Tibial nerve (tissue), 4 donors: ENCODE measurements at regions not wholly inside any gene's neighbourhood (a gene's known extent, or its start where the extent isn't known, plus 50 kb on each side); places are given as distances from the start of the nearest gene placed in this dataset.

Experiments
- DNase-seq, 2 donors: peaks; one replicate each; pipeline ENCODE4 v3.0.0-alpha.2; 2019; ENCODE audit warnings: low spot score in 2 of 2
- H3K27ac ChIP-seq, 4 donors: fragments of 200-600 bp; sonication (generic) in 3 of 4; one replicate each; pipeline ENCODE4 v1.5.1; 2017 to 2019; ENCODE audit warnings: mild to moderate bottlenecking in 1 of 4
- H3K27me3 ChIP-seq, 2 donors: fragments of 200-600 bp; sonication (generic) in 1 of 2; one replicate each; pipeline versions ENCODE4 v1.5.1 to v1.6.0; 2017 to 2019
- H3K36me3 ChIP-seq, 3 donors: fragments of 200-600 bp; sonication (generic); one replicate each; pipeline ENCODE4 v1.5.1; 2018 to 2019
- H3K4me1 ChIP-seq, 4 donors: fragments of 200-600 bp; sonication (generic) in 3 of 4; one replicate each; pipeline ENCODE4 v1.5.1; 2017 to 2019
- H3K4me3 ChIP-seq, 4 donors: fragments of 200-600 bp; sonication (generic) in 3 of 4; one replicate each; pipeline ENCODE4 v1.5.1; 2017 to 2019; ENCODE audit warnings: mild to moderate bottlenecking in 1 of 4, moderate library complexity in 1 of 4
- H3K9me3 ChIP-seq, 4 donors: fragments of 200-600 bp; sonication (generic) in 3 of 4; one replicate each; pipeline ENCODE4 v1.5.1; 2017 to 2019
- EP300 ChIP-seq, 2 donors: sonication (generic); formaldehyde crosslinking; IDR thresholded peaks; one replicate each; pipeline ENCODE4 v1.6.1; 2017; ENCODE audit warnings: antibody characterized with exemption in 2 of 2, mild to moderate bottlenecking in 1 of 2
- POLR2A ChIP-seq, 2 donors: fragments of 450-650 bp; IDR thresholded peaks; one replicate each; pipeline ENCODE4 v1.6.1; 2017; ENCODE audit warnings: antibody characterized with exemption in 2 of 2, mild to moderate bottlenecking in 2 of 2, moderate library complexity in 2 of 2
- WGBS, 2 donors: methylation state at CpG; one replicate each; pipeline ENCODE4 v1.1.5; 2018; 5-methylcytosine and 5-hydroxymethylcytosine counted together
- TF ChIP-seq, protein P1 (sequence below), 5 experiments: fragments of 200-600 bp in 3 of 5; fragments of 450-650 bp in 2 of 5; sonication (generic) in 3 of 5; IDR thresholded peaks; one replicate each; pipeline ENCODE4 v1.5.1; 2016 to 2019; ENCODE audit warnings: antibody characterized with exemption in 5 of 5, mild to moderate bottlenecking in 3 of 5, moderate library complexity in 2 of 5

DNA sequence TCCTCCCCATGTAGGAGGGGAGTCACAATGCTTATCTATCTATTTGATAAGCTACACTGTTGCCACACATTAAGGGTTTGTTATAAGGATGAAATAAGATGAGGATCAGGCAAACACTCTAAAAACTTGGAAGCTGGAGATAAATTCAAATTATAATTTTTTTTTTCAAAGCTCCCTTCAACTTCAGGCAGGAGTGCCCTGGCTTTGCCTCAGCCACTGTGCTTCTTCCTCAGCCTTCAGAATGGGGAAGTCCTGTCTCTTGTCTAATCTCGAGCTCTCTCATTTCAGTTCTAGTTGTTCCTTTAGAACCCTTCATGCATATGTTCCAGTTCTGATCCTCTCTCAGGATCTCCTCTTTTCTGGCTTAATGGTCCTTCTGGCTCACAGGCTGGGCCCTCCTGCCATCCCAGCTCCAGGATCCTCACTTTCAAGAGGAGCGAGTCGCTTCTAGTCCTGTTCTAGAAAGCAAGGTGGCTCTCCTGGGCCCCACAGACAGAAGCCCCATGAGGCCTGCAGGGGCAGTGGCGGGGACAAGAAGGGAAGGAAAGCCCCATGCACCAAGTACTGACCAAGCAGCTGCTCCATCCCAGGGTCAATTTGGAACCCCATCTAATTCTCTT, 164.3 kb downstream of the VEGFA start:
- no peak overlapping the region for H3K4me3 ChIP-seq
- no peak overlapping the region for H3K27ac ChIP-seq

DNA sequence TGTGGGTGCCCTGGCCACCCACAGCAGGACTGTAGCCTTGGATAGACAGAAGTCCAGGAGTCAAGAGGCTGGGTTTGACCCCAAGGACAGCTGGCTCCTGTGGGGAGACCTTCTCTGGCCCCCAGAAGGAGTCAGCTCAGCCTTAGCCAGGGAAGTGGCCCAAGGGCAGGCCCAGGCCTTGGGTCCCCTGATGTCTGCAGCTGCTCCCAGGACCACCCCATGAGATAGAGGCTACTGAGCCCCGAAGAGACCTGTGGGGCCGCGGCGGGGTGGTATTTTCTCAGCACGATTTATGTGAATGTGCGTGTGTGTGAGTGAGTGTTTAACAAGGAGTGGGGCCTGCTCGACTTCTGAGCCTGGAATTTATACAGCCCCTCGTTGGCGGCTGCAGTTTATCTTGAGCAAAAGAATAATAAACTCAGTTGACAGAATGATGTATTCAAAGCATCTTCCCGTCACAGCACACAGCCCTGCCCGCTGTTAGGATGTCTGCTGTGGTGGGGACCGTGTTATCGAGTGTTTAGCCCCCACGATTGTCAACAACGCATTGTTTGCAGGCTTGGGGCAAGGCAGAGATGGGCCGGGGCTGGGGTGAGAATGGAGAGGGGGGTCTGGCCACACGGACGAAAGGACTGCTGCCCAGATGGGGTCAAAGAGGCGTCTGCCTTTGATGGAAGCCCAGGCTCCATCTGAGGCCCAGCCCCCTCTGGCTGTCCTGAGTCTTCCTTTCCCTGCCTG, 163.3 kb downstream of the VEGFA start:
- Histone ChIP-seq H3K9me3 (no peaks in the 10 kb centered on the region), H3K27me3 (no peaks in the 10 kb centered on the region), H3K4me1 (no peaks in the 10 kb centered on the region), H3K27ac (no peak overlapping the region), H3K4me3 (no peak overlapping the region), H3K36me3 (no peaks in the 10 kb centered on the region)
- no peak for DNase-seq
- 53 to 57% methylated on average over 19 of the region's 19 CpGs for WGBS, 2 donors
- TF ChIP-seq, protein P1, sequence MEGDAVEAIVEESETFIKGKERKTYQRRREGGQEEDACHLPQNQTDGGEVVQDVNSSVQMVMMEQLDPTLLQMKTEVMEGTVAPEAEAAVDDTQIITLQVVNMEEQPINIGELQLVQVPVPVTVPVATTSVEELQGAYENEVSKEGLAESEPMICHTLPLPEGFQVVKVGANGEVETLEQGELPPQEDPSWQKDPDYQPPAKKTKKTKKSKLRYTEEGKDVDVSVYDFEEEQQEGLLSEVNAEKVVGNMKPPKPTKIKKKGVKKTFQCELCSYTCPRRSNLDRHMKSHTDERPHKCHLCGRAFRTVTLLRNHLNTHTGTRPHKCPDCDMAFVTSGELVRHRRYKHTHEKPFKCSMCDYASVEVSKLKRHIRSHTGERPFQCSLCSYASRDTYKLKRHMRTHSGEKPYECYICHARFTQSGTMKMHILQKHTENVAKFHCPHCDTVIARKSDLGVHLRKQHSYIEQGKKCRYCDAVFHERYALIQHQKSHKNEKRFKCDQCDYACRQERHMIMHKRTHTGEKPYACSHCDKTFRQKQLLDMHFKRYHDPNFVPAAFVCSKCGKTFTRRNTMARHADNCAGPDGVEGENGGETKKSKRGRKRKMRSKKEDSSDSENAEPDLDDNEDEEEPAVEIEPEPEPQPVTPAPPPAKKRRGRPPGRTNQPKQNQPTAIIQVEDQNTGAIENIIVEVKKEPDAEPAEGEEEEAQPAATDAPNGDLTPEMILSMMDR (IDR thresholded peaks at IDR 0.05) = no peak
- TF ChIP-seq EP300 (IDR thresholded peaks at IDR 0.05) (no peak), POLR2A (IDR thresholded peaks at IDR 0.05) (no peak)

More for the DNA sequence above, 164.3 kb downstream of the VEGFA start:
- Histone ChIP-seq H3K36me3 (no peaks in the 10 kb centered on the region), H3K4me1 (no peaks in the 10 kb centered on the region), H3K27me3 (no peaks in the 10 kb centered on the region), H3K9me3 (no peaks in the 10 kb centered on the region)
- WGBS, 2 donors = 95 to 96% methylated on average over 4 of the region's 4 CpGs
- DNase-seq = no peak
- TF ChIP-seq, protein P1 (IDR thresholded peaks at IDR 0.05) = no peak
- TF ChIP-seq POLR2A (IDR thresholded peaks at IDR 0.05) (no peak), EP300 (IDR thresholded peaks at IDR 0.05) (no peak)

- Histone ChIP-seq H3K27ac (no peak overlapping the region), H3K4me3 (no peak overlapping the region), H3K4me1 (no peaks in the 10 kb centered on the region), H3K36me3 (no peaks in the 10 kb centered on the region), H3K27me3 (no peaks in the 10 kb centered on the region), H3K9me3 (no peaks in the 10 kb centered on the region)
- no peak for DNase-seq
- WGBS, 2 donors = 81 to 83% methylated on average over 13 of the region's 13 CpGs
- TF ChIP-seq, protein P1 (IDR thresholded peaks at IDR 0.05) = no peak
- TF ChIP-seq EP300 (IDR thresholded peaks at IDR 0.05) (no peak), POLR2A (IDR thresholded peaks at IDR 0.05) (no peak)
Measured at GRCh38 chr6:43932259-43933147, 162.5 kb downstream of the VEGFA start.

- H3K27me3 ChIP-seq = no peaks in the 10 kb centered on the region
- no peak for DNase-seq
- H3K4me3 ChIP-seq = no peak overlapping the region
- no peak overlapping the region for H3K27ac ChIP-seq
- no peaks in the 10 kb centered on the region for H3K9me3 ChIP-seq
- H3K36me3 ChIP-seq = no peaks in the 10 kb centered on the region
- WGBS, 2 donors = 79 to 84% methylated on average over 6 of the region's 6 CpGs
- H3K4me1 ChIP-seq = peaks cover 0 to 9% (median 0%) of the 10 kb centered on the region in 4 donors
- TF ChIP-seq EP300 (IDR thresholded peaks at IDR 0.05) (no peak), POLR2A (IDR thresholded peaks at IDR 0.05) (no peak)
- TF ChIP-seq, protein P1 (IDR thresholded peaks at IDR 0.05) = no peak
Measured at GRCh38 chr6:43931201-43931600, 161.2 kb downstream of the VEGFA start.
